SK-N-SH treated with all-trans-retinoic acid at 6 μM for 48 hours (cell line): ENCODE measurements at regions not wholly inside any gene's neighbourhood (a gene's known extent, or its start where the extent isn't known, plus 50 kb on each side); places are given as distances from the start of the nearest gene placed in this dataset.

Source experiments
- PPARA ChIP-seq: fragments of 250-450 bp; sonication (Bioruptor Pico); IDR thresholded peaks from 2 replicates; pipeline ENCODE4 v1.5.0; 2020; ENCODE audit warnings: mild to moderate bottlenecking, borderline replicate concordance
- ZNF70 ChIP-seq: fragments of 450-650 bp; formaldehyde crosslinking; IDR thresholded peaks from 2 replicates; pipeline ENCODE4 v1.5.0; 2020; ENCODE audit warnings: mild to moderate bottlenecking, moderate library complexity
- ZNF8 ChIP-seq: fragments of 450-650 bp; formaldehyde crosslinking; IDR thresholded peaks from 2 replicates; pipeline ENCODE4 v1.5.0; 2020; ENCODE audit warnings: mild to moderate bottlenecking, moderate library complexity

GRCh38 chr3:181630853-181631252 is 80.9 kb upstream of the SOX2 start:
- TF ChIP-seq ZNF70 (CRISPR knock-in tag) = no peak
- no peak for TF ChIP-seq ZNF8
- no peak for TF ChIP-seq PPARA (CRISPR knock-in tag)
